Keratinocyte (primary cell): ENCODE measurements at regions not wholly inside any gene's neighbourhood (a gene's known extent, or its start where the extent isn't known, plus 50 kb on each side); places are given as distances from the start of the nearest gene placed in this dataset.

ENCODE experiments used
- DNase-seq: peaks from one replicate; pipeline ENCODE4 v3.0.0-alpha.2; 2011; ENCODE audit warnings: low read depth, missing footprints, low spot score
- FAIRE-seq: peaks from 2 replicates; lab custom pipeline; 2011; peaks lifted over from hg19 to GRCh38; lab: Jason Lieb, UNC
- H2AFZ ChIP-seq: 2 replicates; pipeline ENCODE4 v1.6.0; 2012; ENCODE audit warnings: low read length, control low read depth, inconsistent platforms; ENCODE audit not compliant: control insufficient read depth
- H3K27ac ChIP-seq: 2 replicates; pipeline ENCODE4 v1.5.1; 2011; ENCODE audit warnings: low read length; ENCODE audit not compliant: control insufficient read depth, insufficient read depth
- H3K27me3 ChIP-seq: 3 replicates; pipeline ENCODE4 v1.6.0; 2011; ENCODE audit warnings: low read length; ENCODE audit not compliant: control insufficient read depth, insufficient read depth; ENCODE audit errors: extremely low read depth
- H3K36me3 ChIP-seq, 2 experiments: 2 replicates in 1 of 2; 3 replicates in 1 of 2; pipeline ENCODE4 v1.5.1; 2011; ENCODE audit warnings: low read length in 2 of 2, mild to moderate bottlenecking in 1 of 2; ENCODE audit not compliant: control insufficient read depth in 2 of 2, insufficient read depth in 2 of 2; ENCODE audit errors: extremely low read depth in 1 of 2
- H3K4me1 ChIP-seq: 3 replicates; pipeline ENCODE4 v1.5.1; 2011; ENCODE audit warnings: low read length; ENCODE audit not compliant: control insufficient read depth, insufficient read depth; ENCODE audit errors: extremely low read depth
- H3K4me2 ChIP-seq: 3 replicates; pipeline ENCODE4 v1.6.0; 2011; ENCODE audit warnings: low read depth, low read length; ENCODE audit not compliant: control insufficient read depth, insufficient read depth; ENCODE audit errors: extremely low read depth
- H3K4me3 ChIP-seq, 3 experiments: fragments of 200-600 bp in 1 of 3; sonication (generic) in 1 of 3; 2 replicates in 2 of 3; 3 replicates in 1 of 3; pipeline ENCODE4 v1.5.1; 2011 to 2016; ENCODE audit warnings: low read length in 3 of 3, mild to moderate bottlenecking in 3 of 3, control low read depth in 2 of 3, inconsistent platforms in 1 of 3, low read depth in 1 of 3, mixed read lengths in 1 of 3, mixed run types in 1 of 3, moderate library complexity in 1 of 3; ENCODE audit not compliant: control insufficient read depth in 2 of 3, insufficient read depth in 2 of 3; ENCODE audit errors: extremely low read depth in 1 of 3
- H3K79me2 ChIP-seq: 2 replicates; pipeline ENCODE4 v1.6.0; 2012; ENCODE audit warnings: low read length; ENCODE audit not compliant: control insufficient read depth, insufficient read depth
- H3K9ac ChIP-seq: 3 replicates; pipeline ENCODE4 v1.6.0; 2011; ENCODE audit warnings: low read length; ENCODE audit not compliant: control insufficient read depth, insufficient read depth; ENCODE audit errors: extremely low read depth
- H3K9me1 ChIP-seq: 3 replicates; pipeline ENCODE4 v1.6.0; 2011; ENCODE audit warnings: low read length; ENCODE audit not compliant: control insufficient read depth, insufficient read depth; ENCODE audit errors: extremely low read depth
- H3K9me3 ChIP-seq: 2 replicates; pipeline ENCODE4 v1.5.1; 2012; ENCODE audit warnings: low read depth, low read length; ENCODE audit not compliant: control insufficient read depth
- H4K20me1 ChIP-seq: 3 replicates; pipeline ENCODE4 v1.6.0; 2011; ENCODE audit warnings: low read length; ENCODE audit not compliant: control insufficient read depth, insufficient read depth; ENCODE audit errors: extremely low read depth
- EZH2 ChIP-seq: IDR thresholded peaks from one replicate; pipeline ENCODE4 v1.6.1; 2012; ENCODE audit warnings: inconsistent platforms, mild to moderate bottlenecking, low read length, moderate library complexity
- dilution Hi-C: fragments of 300-500 bp; cut with MboI; formaldehyde crosslinking; loops from one replicate; pipeline ENCODE4 v1.7.0; 2020; ENCODE audit warnings: low sequenced_read_pairs; ENCODE audit not compliant: extremely low pct_ligation_motif_present
- TF ChIP-seq, protein P1 (sequence below), 3 experiments: IDR thresholded peaks in 1 of 3; conservative IDR thresholded peaks in 1 of 3; optimal IDR thresholded peaks in 1 of 3; 2 replicates in 2 of 3; 3 replicates in 1 of 3; pipeline versions ENCODE3 to v1.5.1; 2011; ENCODE audit warnings: low read length in 3 of 3, mild to moderate bottlenecking in 3 of 3, moderate library complexity in 2 of 3, control low read depth in 1 of 3, inconsistent platforms in 1 of 3; ENCODE audit not compliant: insufficient read depth in 2 of 3; ENCODE audit errors: extremely low read depth in 1 of 3

DNA sequence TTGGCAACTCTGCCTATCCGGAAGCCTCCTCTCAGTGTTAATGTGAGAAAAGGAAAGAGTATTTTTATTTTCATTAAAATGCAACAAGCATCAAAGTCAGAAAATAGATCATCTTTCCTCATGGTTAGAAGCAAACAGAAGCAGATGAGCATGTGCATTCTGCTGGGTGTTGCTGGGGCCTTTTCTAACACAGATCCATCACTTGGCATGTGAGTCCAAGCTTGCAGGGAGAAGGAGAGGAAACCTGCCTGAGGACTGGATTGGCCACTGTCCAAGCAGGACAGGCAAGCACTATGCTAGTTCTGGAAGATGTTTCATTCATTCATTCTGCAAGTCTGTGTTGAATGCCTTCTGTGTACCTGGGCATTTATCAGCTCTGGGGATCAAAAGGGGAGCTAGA is 348.7 kb upstream of the PCSK5 start:
- Histone ChIP-seq H2AFZ (no peak overlapping the region), H3K4me2 (no peak overlapping the region)
- dilution Hi-C loops, result no loop called here

DNA sequence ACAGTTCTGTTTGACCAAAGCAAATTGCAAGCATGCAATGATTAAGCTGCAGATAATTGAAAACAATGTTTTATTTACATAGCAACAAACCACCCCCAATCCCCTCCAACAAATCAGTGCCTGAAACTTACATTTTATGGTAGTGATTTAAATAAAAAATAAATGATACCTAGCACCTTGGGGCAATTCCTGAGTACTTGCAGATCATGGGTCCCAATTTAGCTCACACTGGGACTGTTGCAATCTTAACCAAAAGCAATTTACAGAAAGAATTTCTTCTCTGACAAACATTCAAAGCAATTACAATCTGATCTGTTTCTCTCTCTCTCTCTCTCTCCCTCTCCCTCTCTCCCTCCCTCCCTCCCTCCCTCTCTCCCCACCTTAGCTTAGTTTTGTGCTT is 345.7 kb upstream of the PCSK5 start:
- TF ChIP-seq EZH2, result no peak
- TF ChIP-seq, protein P1, sequence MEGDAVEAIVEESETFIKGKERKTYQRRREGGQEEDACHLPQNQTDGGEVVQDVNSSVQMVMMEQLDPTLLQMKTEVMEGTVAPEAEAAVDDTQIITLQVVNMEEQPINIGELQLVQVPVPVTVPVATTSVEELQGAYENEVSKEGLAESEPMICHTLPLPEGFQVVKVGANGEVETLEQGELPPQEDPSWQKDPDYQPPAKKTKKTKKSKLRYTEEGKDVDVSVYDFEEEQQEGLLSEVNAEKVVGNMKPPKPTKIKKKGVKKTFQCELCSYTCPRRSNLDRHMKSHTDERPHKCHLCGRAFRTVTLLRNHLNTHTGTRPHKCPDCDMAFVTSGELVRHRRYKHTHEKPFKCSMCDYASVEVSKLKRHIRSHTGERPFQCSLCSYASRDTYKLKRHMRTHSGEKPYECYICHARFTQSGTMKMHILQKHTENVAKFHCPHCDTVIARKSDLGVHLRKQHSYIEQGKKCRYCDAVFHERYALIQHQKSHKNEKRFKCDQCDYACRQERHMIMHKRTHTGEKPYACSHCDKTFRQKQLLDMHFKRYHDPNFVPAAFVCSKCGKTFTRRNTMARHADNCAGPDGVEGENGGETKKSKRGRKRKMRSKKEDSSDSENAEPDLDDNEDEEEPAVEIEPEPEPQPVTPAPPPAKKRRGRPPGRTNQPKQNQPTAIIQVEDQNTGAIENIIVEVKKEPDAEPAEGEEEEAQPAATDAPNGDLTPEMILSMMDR (optimal IDR thresholded peaks at IDR 0.05 in 1 of 3, IDR thresholded peaks at IDR 0.05 in 1 of 3, conservative IDR thresholded peaks at IDR 0.05 in 1 of 3; ENCODE audit: extremely low read depth in 1 of 3, insufficient read depth in 2 of 3, low read length in 3 of 3), result no peak
- Histone ChIP-seq H3K27ac (no peak overlapping the region), H3K4me2 (no peak overlapping the region), H3K9ac (no peak overlapping the region), H2AFZ (no peak overlapping the region), H4K20me1 (no peaks in the 10 kb centered on the region), H3K4me1 (no peaks in the 10 kb centered on the region), H3K9me1 (no peaks in the 10 kb centered on the region), H3K36me3 (no peaks in the 10 kb centered on the region), H3K27me3 (no peaks in the 10 kb centered on the region), H3K9me3 (no peaks in the 10 kb centered on the region), H3K79me2 (no peaks in the 10 kb centered on the region), H3K4me3 (no peak overlapping the region)
- no peak for FAIRE-seq
- DNase-seq, result no peak
- dilution Hi-C loops, result no loop called here

More for the DNA sequence above, 348.7 kb upstream of the PCSK5 start:
- H3K9me3 ChIP-seq, result no peaks in the 10 kb centered on the region
- H3K79me2 ChIP-seq, result no peaks in the 10 kb centered on the region
- H3K4me3 ChIP-seq, result no peak overlapping the region
- H3K27me3 ChIP-seq, result no peaks in the 10 kb centered on the region
- H3K27ac ChIP-seq, result no peak overlapping the region
- DNase-seq (no peak), FAIRE-seq (no peak)
- H3K9ac ChIP-seq, result no peak overlapping the region
- H4K20me1 ChIP-seq, result no peaks in the 10 kb centered on the region
- no peaks in the 10 kb centered on the region for H3K9me1 ChIP-seq
- H3K36me3 ChIP-seq, result no peaks in the 10 kb centered on the region
- no peaks in the 10 kb centered on the region for H3K4me1 ChIP-seq
- TF ChIP-seq, protein P1 (optimal IDR thresholded peaks at IDR 0.05 in 1 of 3, IDR thresholded peaks at IDR 0.05 in 1 of 3, conservative IDR thresholded peaks at IDR 0.05 in 1 of 3; ENCODE audit: extremely low read depth in 1 of 3, insufficient read depth in 2 of 3, low read length in 3 of 3), result no peak
- TF ChIP-seq EZH2, result no peak
